ENCODE measurements at regions not wholly inside any gene's neighbourhood (a gene's known extent, or its start where the extent isn't known, plus 50 kb on each side); places are given as distances from the start of the nearest gene placed in this dataset.

GRCh38 chr2:236711440-236711839, 141.8 kb downstream of the ACKR3 start:
- DNase-seq (peak in 2 of 3 donors; percentile 41 to 60), ATAC-seq (peak; percentile 57 to 70)
- Histone ChIP-seq H3K4me1 (ENCODE audit: control insufficient read depth, insufficient read depth, low read length) (no peaks in the 10 kb centered on the region), H3K4me3 (ENCODE audit: low read length) (no peak overlapping the region), H3K9me3 (ENCODE audit: control insufficient read depth, low read length) (no peaks in the 10 kb centered on the region), H3K27me3 (ENCODE audit: control insufficient read depth, insufficient read depth) (no peaks in the 10 kb centered on the region), H3K27ac (ENCODE audit: low read length) (no peak overlapping the region)
- WGBS: 83% methylated on average over 2 of the region's 2 CpGs
- intact Hi-C loops (cut with DNase I): no loop called here

- 89% methylated on average over 1 of the region's 1 CpG for WGBS
- H3K27me3 ChIP-seq (ENCODE audit: control insufficient read depth, insufficient read depth): no peaks in the 10 kb centered on the region
- intact Hi-C loops (cut with DNase I): no loop called here
- H3K4me3 ChIP-seq (ENCODE audit: low read length): no peak overlapping the region
- H3K27ac ChIP-seq (ENCODE audit: low read length): no peak overlapping the region
- no peak for ATAC-seq
- DNase-seq: no peak
- no peaks in the 10 kb centered on the region for H3K9me3 ChIP-seq (ENCODE audit: control insufficient read depth, low read length)
- H3K4me1 ChIP-seq (ENCODE audit: control insufficient read depth, insufficient read depth, low read length): no peaks in the 10 kb centered on the region
These were observed 142.7 kb downstream of the ACKR3 start for GRCh38 chr2:236712304-236712703.

GRCh38 chr2:236712961-236713673, 143.5 kb downstream of the ACKR3 start:
- no peaks in the 10 kb centered on the region for H3K27me3 ChIP-seq (ENCODE audit: control insufficient read depth, insufficient read depth)
- no peak overlapping the region for H3K4me3 ChIP-seq (ENCODE audit: low read length)
- intact Hi-C loops (cut with DNase I): no loop called here
- 83% methylated on average over 8 of the region's 8 CpGs for WGBS
- ATAC-seq (no peak), DNase-seq (no peak)
- no peaks in the 10 kb centered on the region for H3K9me3 ChIP-seq (ENCODE audit: control insufficient read depth, low read length)
- no peaks in the 10 kb centered on the region for H3K4me1 ChIP-seq (ENCODE audit: control insufficient read depth, insufficient read depth, low read length)
- no peak overlapping the region for H3K27ac ChIP-seq (ENCODE audit: low read length)

DNA sequence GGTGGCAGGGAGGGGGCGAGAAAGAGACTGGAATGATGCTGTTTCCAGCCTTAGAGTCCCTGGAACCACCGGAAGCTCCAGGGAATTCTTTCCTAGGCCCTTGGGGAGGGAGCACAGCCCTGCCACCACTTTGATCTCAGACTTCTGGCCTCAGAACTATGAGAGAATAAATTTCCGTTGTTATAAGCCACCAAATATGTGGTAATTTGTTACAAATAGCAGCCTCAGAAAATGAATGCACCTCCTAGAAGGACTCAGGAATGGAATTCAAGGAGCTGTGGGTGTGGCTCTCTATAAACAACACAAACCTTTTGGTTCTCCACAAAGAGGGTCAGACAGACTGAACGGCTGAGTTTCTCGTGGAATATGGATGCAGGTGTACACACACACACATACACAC, 144.5 kb downstream of the ACKR3 start:
- no peak for DNase-seq
- WGBS: 72% methylated on average over 5 of the region's 5 CpGs
- no peaks in the 10 kb centered on the region for H3K27me3 ChIP-seq (ENCODE audit: control insufficient read depth, insufficient read depth)
- intact Hi-C loops (cut with DNase I): no loop called here
- H3K27ac ChIP-seq (ENCODE audit: low read length): no peak overlapping the region
- ATAC-seq: peak in 1 of 2 donors; percentile 4
- H3K4me3 ChIP-seq (ENCODE audit: low read length): no peak overlapping the region
- H3K4me1 ChIP-seq (ENCODE audit: control insufficient read depth, insufficient read depth, low read length): no peaks in the 10 kb centered on the region
- no peaks in the 10 kb centered on the region for H3K9me3 ChIP-seq (ENCODE audit: control insufficient read depth, low read length)

DNA sequence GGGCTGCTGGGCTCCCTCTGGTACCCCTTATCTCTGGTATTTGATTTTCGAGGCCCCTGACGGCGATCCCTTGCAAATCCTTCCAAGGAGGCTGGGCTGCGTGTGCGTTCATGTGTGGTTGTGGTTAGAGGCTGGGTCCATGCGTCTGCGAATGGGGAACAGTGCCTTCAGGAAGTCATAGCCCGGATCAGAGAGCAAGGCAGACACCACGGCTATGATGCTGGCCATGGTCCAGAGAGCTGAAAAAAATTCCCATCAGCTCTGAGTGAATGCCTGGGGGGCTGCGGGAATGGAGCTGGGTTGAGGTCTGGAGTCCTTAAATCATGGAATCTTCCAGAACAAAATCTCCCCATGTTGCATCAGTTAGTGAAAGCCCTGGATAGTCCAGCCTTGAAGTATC, 145.5 kb downstream of the ACKR3 start:
- peak; percentile 29 to 38 for ATAC-seq
- 30% methylated on average over 10 of the region's 10 CpGs for WGBS
- intact Hi-C loops (cut with DNase I): no loop called here
- H3K4me3 ChIP-seq (ENCODE audit: low read length): no peak overlapping the region
- H3K4me1 ChIP-seq (ENCODE audit: control insufficient read depth, insufficient read depth, low read length): no peaks in the 10 kb centered on the region
- no peaks in the 10 kb centered on the region for H3K27me3 ChIP-seq (ENCODE audit: control insufficient read depth, insufficient read depth)
- no peaks in the 10 kb centered on the region for H3K9me3 ChIP-seq (ENCODE audit: control insufficient read depth, low read length)
- no peak overlapping the region for H3K27ac ChIP-seq (ENCODE audit: low read length)
- DNase-seq: peak in 2 of 3 donors; percentile 35 to 64

- DNase-seq: peak in 2 of 3 donors; percentile 54 to 74
- H3K27ac ChIP-seq (ENCODE audit: low read length): no peak overlapping the region
- H3K4me1 ChIP-seq (ENCODE audit: control insufficient read depth, insufficient read depth, low read length): no peaks in the 10 kb centered on the region
- no peaks in the 10 kb centered on the region for H3K27me3 ChIP-seq (ENCODE audit: control insufficient read depth, insufficient read depth)
- intact Hi-C loops (cut with DNase I): no loop called here
- ATAC-seq: peak; percentile 33 to 67
- H3K9me3 ChIP-seq (ENCODE audit: control insufficient read depth, low read length): no peaks in the 10 kb centered on the region
- 39% methylated on average over 16 of the region's 16 CpGs for whole genome bisulfite sequencing
- no peak overlapping the region for H3K4me3 ChIP-seq (ENCODE audit: low read length)
These were observed 145.9 kb downstream of the ACKR3 start for GRCh38 chr2:236715491-236715961.

DNA sequence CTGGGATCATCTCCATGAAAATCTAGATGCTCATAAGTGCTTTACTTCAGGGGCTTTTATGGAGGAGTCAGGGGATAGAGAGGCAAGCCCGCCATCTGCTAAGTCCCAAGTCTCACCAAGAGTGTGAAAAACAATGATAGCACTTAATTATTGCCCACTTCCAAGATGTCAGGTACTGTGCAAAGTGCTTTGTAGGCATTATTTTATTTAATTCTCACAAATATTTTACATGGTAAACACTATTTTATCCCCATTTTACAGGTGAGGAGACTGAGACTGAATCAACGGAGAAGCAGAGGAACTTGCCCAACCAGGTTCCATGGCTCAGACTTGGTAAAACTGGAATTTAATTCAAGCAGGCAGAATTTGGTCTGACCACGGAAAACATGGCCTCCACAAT, 147.5 kb downstream of the ACKR3 start:
- no peak for ATAC-seq
- 93% methylated on average over 3 of the region's 3 CpGs for WGBS
- intact Hi-C loops (cut with DNase I): no loop called here

DNA sequence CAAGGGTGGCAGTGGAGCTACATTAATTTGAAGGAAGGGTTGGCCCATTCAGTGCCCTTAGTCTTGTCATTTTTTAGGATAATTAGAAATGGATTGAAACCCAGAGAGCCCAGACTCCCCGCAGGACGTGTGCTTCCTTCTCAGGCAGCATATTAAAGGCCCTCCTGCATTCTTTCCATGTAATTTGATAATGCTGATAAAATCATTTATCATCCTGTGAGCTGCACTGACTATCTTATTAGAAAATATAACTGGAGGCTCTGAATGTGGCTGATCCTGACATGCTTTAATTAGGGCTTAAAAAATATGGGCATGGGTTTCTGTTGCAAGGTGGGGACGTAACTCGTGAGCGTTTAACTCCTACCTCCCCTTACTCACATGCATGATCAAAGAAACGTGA, 148.1 kb downstream of the ACKR3 start:
- 79% methylated on average over 6 of the region's 6 CpGs for WGBS
- Histone ChIP-seq H3K9me3 (ENCODE audit: control insufficient read depth, low read length) (no peaks in the 10 kb centered on the region), H3K27me3 (ENCODE audit: control insufficient read depth, insufficient read depth) (no peaks in the 10 kb centered on the region), H3K4me1 (ENCODE audit: control insufficient read depth, insufficient read depth, low read length) (no peaks in the 10 kb centered on the region), H3K27ac (ENCODE audit: low read length) (no peak overlapping the region), H3K4me3 (ENCODE audit: low read length) (no peak overlapping the region)
- ATAC-seq (no peak), DNase-seq (no peak)
- intact Hi-C loops (cut with DNase I): no loop called here

More for the DNA sequence above, 147.5 kb downstream of the ACKR3 start:
- Histone ChIP-seq H3K27ac (ENCODE audit: low read length) (no peak overlapping the region), H3K27me3 (ENCODE audit: control insufficient read depth, insufficient read depth) (no peaks in the 10 kb centered on the region), H3K9me3 (ENCODE audit: control insufficient read depth, low read length) (no peaks in the 10 kb centered on the region), H3K4me3 (ENCODE audit: low read length) (no peak overlapping the region), H3K4me1 (ENCODE audit: control insufficient read depth, insufficient read depth, low read length) (no peaks in the 10 kb centered on the region)
- no peak for DNase-seq

GRCh38 chr2:236718207-236718992, 148.8 kb downstream of the ACKR3 start:
- H3K27ac ChIP-seq (ENCODE audit: low read length): no peak overlapping the region
- WGBS: 90% methylated on average over 18 of the region's 18 CpGs
- ATAC-seq (no peak), DNase-seq (no peak)
- intact Hi-C loops (cut with DNase I): no loop called here
- no peaks in the 10 kb centered on the region for H3K27me3 ChIP-seq (ENCODE audit: control insufficient read depth, insufficient read depth)
- no peaks in the 10 kb centered on the region for H3K4me1 ChIP-seq (ENCODE audit: control insufficient read depth, insufficient read depth, low read length)
- H3K4me3 ChIP-seq (ENCODE audit: low read length): no peak overlapping the region
- no peaks in the 10 kb centered on the region for H3K9me3 ChIP-seq (ENCODE audit: control insufficient read depth, low read length)

DNA sequence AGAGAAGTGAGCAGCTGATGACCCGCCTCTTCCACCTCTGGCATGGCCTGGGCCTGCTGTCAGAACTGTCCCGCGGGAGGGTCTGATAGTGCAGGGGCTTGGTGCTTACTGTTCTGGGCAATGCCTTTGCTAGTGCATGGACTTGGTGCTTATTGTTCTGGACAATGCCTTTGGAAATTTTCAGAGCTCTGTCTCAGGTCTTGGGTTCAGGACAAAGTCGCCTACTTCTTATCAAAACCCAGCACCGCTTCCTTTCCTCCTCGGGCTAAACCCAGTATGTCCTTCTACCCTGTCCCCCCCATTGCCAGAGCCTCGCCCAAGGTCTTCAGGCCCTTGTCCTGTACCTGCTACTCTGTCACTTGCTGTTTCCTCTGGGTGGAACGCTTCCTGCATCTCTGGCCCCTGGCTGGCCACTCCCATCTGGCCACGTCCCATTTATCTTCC, 149.6 kb downstream of the ACKR3 start:
- Histone ChIP-seq H3K4me3 (ENCODE audit: low read length) (no peak overlapping the region), H3K27me3 (ENCODE audit: control insufficient read depth, insufficient read depth) (no peaks in the 10 kb centered on the region), H3K4me1 (ENCODE audit: control insufficient read depth, insufficient read depth, low read length) (no peaks in the 10 kb centered on the region), H3K9me3 (ENCODE audit: control insufficient read depth, low read length) (no peaks in the 10 kb centered on the region), H3K27ac (ENCODE audit: low read length) (no peak overlapping the region)
- intact Hi-C loops (cut with DNase I): no loop called here
- DNase-seq: peak in 2 of 3 donors; percentile 28 to 55
- WGBS: 67% methylated on average over 9 of the region's 9 CpGs
- peak; percentile 49 to 87 for ATAC-seq

- Histone ChIP-seq H3K9me3 (ENCODE audit: control insufficient read depth, low read length) (no peaks in the 10 kb centered on the region), H3K4me1 (ENCODE audit: control insufficient read depth, insufficient read depth, low read length) (no peaks in the 10 kb centered on the region), H3K27me3 (ENCODE audit: control insufficient read depth, insufficient read depth) (no peaks in the 10 kb centered on the region), H3K27ac (ENCODE audit: low read length) (no peak overlapping the region), H3K4me3 (ENCODE audit: low read length) (no peak overlapping the region)
- ATAC-seq (no peak), DNase-seq (no peak)
- intact Hi-C loops (cut with DNase I): no loop called here
- WGBS: 79% methylated on average over 15 of the region's 15 CpGs
These were observed 151.4 kb downstream of the ACKR3 start for GRCh38 chr2:236720974-236721540.

Measured in right cardiac atrium (tissue), 5 donors.